Chondrocyte (in vitro differentiated cells): ENCODE measurements at regions not wholly inside any gene's neighbourhood (a gene's known extent, or its start where the extent isn't known, plus 50 kb on each side); places are given as distances from the start of the nearest gene placed in this dataset.

Experiments used
- DNase-seq: peaks from one replicate; pipeline ENCODE4 v3.0.0; 2021; ENCODE audit warnings: mixed read lengths, low spot score
- H3K27ac Mint-ChIP-seq: one replicate; pipeline ENCODE4 v1.8.0; 2021; ENCODE audit warnings: mild to moderate bottlenecking, moderate library complexity, mixed read lengths; ENCODE audit not compliant: unreplicated experiment
- H3K27me3 Mint-ChIP-seq: 2 replicates; pipeline ENCODE4 v1.8.0; 2021; ENCODE audit warnings: low read depth, mixed read lengths
- H3K36me3 Mint-ChIP-seq: 2 replicates; pipeline ENCODE4 v1.8.0; 2021; ENCODE audit warnings: low read depth, mixed read lengths
- H3K4me1 Mint-ChIP-seq: 2 replicates; pipeline ENCODE4 v1.8.0; 2021; ENCODE audit warnings: low read depth, mild to moderate bottlenecking, mixed read lengths
- H3K4me3 Mint-ChIP-seq: one replicate; pipeline ENCODE4 v1.8.0; 2021; ENCODE audit warnings: mild to moderate bottlenecking, moderate library complexity, mixed read lengths; ENCODE audit not compliant: unreplicated experiment
- H3K9me3 Mint-ChIP-seq: 2 replicates; pipeline ENCODE4 v1.8.0; 2021; ENCODE audit warnings: low read depth, mixed read lengths
- CTCF ChIP-seq: fragments of 200-600 bp; sonication (generic); IDR thresholded peaks from 2 replicates; pipeline ENCODE4 v1.5.0; 2021; ENCODE audit warnings: antibody characterized with exemption, mild to moderate bottlenecking, moderate library complexity

GRCh38 chr5:3778000-3778550, 182.4 kb downstream of the IRX1 start:
- Mint-ChIP-seq H3K36me3 (no peaks in the 10 kb centered on the region), H3K9me3 (peaks cover 7% of the 10 kb centered on the region), H3K27ac (no peak overlapping the region), H3K4me3 (no peak overlapping the region), H3K27me3 (no peaks in the 10 kb centered on the region), H3K4me1 (no peaks in the 10 kb centered on the region)
- no peak for TF ChIP-seq CTCF
- DNase-seq, result no peak

- no peak for TF ChIP-seq CTCF
- no peaks in the 10 kb centered on the region for H3K27me3 Mint-ChIP-seq
- peaks cover 5% of the 10 kb centered on the region for H3K9me3 Mint-ChIP-seq
- no peak for DNase-seq
- H3K4me1 Mint-ChIP-seq, result no peaks in the 10 kb centered on the region
- no peak overlapping the region for H3K27ac Mint-ChIP-seq
- H3K36me3 Mint-ChIP-seq, result no peaks in the 10 kb centered on the region
- H3K4me3 Mint-ChIP-seq, result no peak overlapping the region
Observed at GRCh38 chr5:3778945-3779344, 183.3 kb downstream of the IRX1 start.

- no peak overlapping the region for H3K27ac Mint-ChIP-seq
- H3K4me3 Mint-ChIP-seq, result no peak overlapping the region
- no peaks in the 10 kb centered on the region for H3K36me3 Mint-ChIP-seq
- H3K27me3 Mint-ChIP-seq, result no peaks in the 10 kb centered on the region
- peaks cover 7% of the 10 kb centered on the region for H3K9me3 Mint-ChIP-seq
- DNase-seq, result no peak
- no peaks in the 10 kb centered on the region for H3K4me1 Mint-ChIP-seq
- TF ChIP-seq CTCF, result no peak
Observed at GRCh38 chr5:3780278-3780677, 184.6 kb downstream of the IRX1 start.

GRCh38 chr5:3780907-3781306, 185.3 kb downstream of the IRX1 start:
- Mint-ChIP-seq H3K4me3 (no peak overlapping the region), H3K36me3 (no peaks in the 10 kb centered on the region), H3K27ac (no peak overlapping the region), H3K9me3 (peaks cover 7% of the 10 kb centered on the region), H3K27me3 (no peaks in the 10 kb centered on the region), H3K4me1 (no peaks in the 10 kb centered on the region)
- DNase-seq, result no peak
- TF ChIP-seq CTCF, result no peak

GRCh38 chr5:3784854-3785253, 189.2 kb downstream of the IRX1 start:
- Mint-ChIP-seq H3K27ac (no peak overlapping the region), H3K4me3 (no peak overlapping the region), H3K9me3 (peaks cover 10% of the 10 kb centered on the region), H3K4me1 (no peaks in the 10 kb centered on the region), H3K36me3 (no peaks in the 10 kb centered on the region), H3K27me3 (no peaks in the 10 kb centered on the region)
- no peak for DNase-seq
- no peak for TF ChIP-seq CTCF
